ENCODE measurements at regions not wholly inside any gene's neighbourhood (a gene's known extent, or its start where the extent isn't known, plus 50 kb on each side); places are given as distances from the start of the nearest gene placed in this dataset.

GRCh38 chr3:190926619-190927018, 64.1 kb upstream of the GMNC start:
- Mint-ChIP-seq H3K27ac (no peak overlapping the region), H3K4me3 (no peak overlapping the region), H3K9me3 (ENCODE audit: low read depth) (peaks cover 11% of the 10 kb centered on the region), H3K4me1 (no peaks in the 10 kb centered on the region), H3K36me3 (no peaks in the 10 kb centered on the region), H3K27me3 (no peaks in the 10 kb centered on the region)
- no peak for ATAC-seq
- CTCF ChIA-PET, result no interaction called here
- DNase-seq, result no peak

- Mint-ChIP-seq H3K36me3 (no peaks in the 10 kb centered on the region), H3K27ac (no peak overlapping the region), H3K27me3 (no peaks in the 10 kb centered on the region), H3K4me1 (no peaks in the 10 kb centered on the region), H3K9me3 (ENCODE audit: low read depth) (no peaks in the 10 kb centered on the region), H3K4me3 (no peak overlapping the region)
- CTCF ChIA-PET, result no interaction called here
- DNase-seq, result no peak
- no peak for ATAC-seq
These were observed 50.2 kb upstream of the GMNC start for GRCh38 chr3:190912736-190913135.

All from activated CD8-positive, alpha-beta memory T cell treated with anti-CD3 and anti-CD28 coated beads, Interleukin-2, amount 10 ng/mL, durations not matched to agents 7 days and 5 days (primary cell).